ENCODE measurements at regions not wholly inside any gene's neighbourhood (a gene's known extent, or its start where the extent isn't known, plus 50 kb on each side); places are given as distances from the start of the nearest gene placed in this dataset.

DNA sequence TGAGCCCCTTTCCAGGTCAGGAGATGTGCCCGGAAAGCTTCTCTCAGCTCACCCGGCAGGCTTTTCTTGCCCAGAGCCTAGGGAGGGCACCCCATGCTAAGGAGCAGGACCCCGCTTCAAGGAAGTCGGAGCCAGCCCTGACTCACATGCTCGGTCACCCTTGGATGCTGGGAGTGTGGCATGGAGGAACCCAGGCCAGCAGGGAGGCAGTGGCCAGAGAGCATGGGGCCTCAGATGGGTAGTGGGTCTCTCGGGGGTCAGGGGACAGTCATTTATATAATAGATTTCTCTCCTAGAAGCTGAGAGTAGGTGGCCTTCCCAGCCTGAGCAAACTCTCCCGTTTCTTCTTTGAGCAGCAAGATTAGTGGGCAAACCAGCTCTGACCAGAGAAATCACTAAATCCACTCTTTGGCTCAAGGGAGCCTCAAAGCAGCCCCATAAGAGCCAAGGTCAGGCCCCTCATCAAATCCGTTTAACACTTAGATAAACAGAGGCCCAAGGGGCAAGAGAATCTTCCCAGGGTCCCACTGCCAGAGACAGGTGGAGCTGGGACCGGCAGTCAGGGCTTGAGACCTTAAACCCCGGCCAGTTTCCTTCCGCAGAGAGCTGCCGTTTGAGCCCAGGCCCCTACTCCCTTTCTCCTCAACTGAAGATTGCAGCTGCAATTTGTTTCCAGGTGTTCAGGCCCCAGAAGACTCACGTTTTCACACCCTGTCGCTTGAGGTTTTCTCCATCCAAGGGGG is 113.1 kb downstream of the CYP26B1 start:
- Histone ChIP-seq H3K27me3 (ENCODE audit: control insufficient read depth in 1 of 2, insufficient read depth in 2 of 2, low read length in 2 of 2) (peaks cover 4 to 78% of the 10 kb centered on the region in 2 experiments; a peak in 4 of 5 replicates), H3K36me3 (replicated peaks in 1 of 2; ENCODE audit: control insufficient read depth in 1 of 2, insufficient read depth in 2 of 2, low read length in 2 of 2) (no peaks in the 10 kb centered on the region), H3K4me1 (ENCODE audit: insufficient read depth, low read length) (no peaks in the 10 kb centered on the region), H4K20me1 (ENCODE audit: insufficient read depth, low read length) (peaks cover 3% of the 10 kb centered on the region; the same call in 1 of the 2 replicates), H3K9ac (ENCODE audit: insufficient read depth, low read depth, low read length) (no peak overlapping the region), H3K4me3 (replicated peaks in 1 of 3; ENCODE audit: insufficient read depth in 1 of 3, low read depth in 2 of 3, low read length in 3 of 3) (no peak overlapping the region), H3K79me2 (ENCODE audit: insufficient read depth, low read length) (no peaks in the 10 kb centered on the region), H3K4me2 (ENCODE audit: low read depth, low read length) (no peak overlapping the region), H3K9me3 (ENCODE audit: low read length) (no peaks in the 10 kb centered on the region), H3K27ac (ENCODE audit: extremely low read length, insufficient read depth, low read length) (no peak overlapping the region), H2AFZ (ENCODE audit: low read length) (no peak overlapping the region)
- in situ Hi-C loops (cut with HindIII; ENCODE audit: extremely low pct_ligation_motif_present, low pct_unique_long_range_greater_than_20kb) (no loop called here), intact Hi-C loops (cut with micrococcal nuclease; ENCODE audit: unreplicated experiment) (no loop called here)
- FAIRE-seq (no peak), DNase-seq (ENCODE audit: low spot score) (no peak), ATAC-seq (no peak)
- WGBS (ENCODE audit: low lambda C conversion rate): 29% methylated on average over 14 of the region's 14 CpGs
- BruUV-seq (replicated peaks): no TSS peak
- POLR2A ChIA-PET: no interaction called here
- TF ChIP-seq ZNF788 (CRISPR knock-in tag; IDR thresholded peaks at IDR 0.05; ENCODE audit: borderline replicate concordance): no peak
- no peak for TF ChIP-seq BRF2 (CRISPR knock-in tag; IDR thresholded peaks at IDR 0.05)
- TF ChIP-seq NCOA2 (CRISPR knock-in tag; IDR thresholded peaks at IDR 0.05): no peak
- TF ChIP-seq ZNF607 (CRISPR knock-in tag; IDR thresholded peaks at IDR 0.05; ENCODE audit: borderline replicate concordance): no peak
- no peak for TF ChIP-seq RELA (CRISPR knock-in tag; IDR thresholded peaks at IDR 0.05)
- no peak for TF ChIP-seq CREB3 (CRISPR knock-in tag; IDR thresholded peaks at IDR 0.05)
- TF ChIP-seq ZFX (CRISPR knock-in tag; IDR thresholded peaks at IDR 0.05; ENCODE audit: low read depth): no peak
- no peak for TF ChIP-seq NR2C2 (CRISPR knock-in tag; IDR thresholded peaks at IDR 0.05; ENCODE audit: borderline replicate concordance)
- no peak for TF ChIP-seq BCL3 (CRISPR knock-in tag; IDR thresholded peaks at IDR 0.05)
- TF ChIP-seq, protein P1, sequence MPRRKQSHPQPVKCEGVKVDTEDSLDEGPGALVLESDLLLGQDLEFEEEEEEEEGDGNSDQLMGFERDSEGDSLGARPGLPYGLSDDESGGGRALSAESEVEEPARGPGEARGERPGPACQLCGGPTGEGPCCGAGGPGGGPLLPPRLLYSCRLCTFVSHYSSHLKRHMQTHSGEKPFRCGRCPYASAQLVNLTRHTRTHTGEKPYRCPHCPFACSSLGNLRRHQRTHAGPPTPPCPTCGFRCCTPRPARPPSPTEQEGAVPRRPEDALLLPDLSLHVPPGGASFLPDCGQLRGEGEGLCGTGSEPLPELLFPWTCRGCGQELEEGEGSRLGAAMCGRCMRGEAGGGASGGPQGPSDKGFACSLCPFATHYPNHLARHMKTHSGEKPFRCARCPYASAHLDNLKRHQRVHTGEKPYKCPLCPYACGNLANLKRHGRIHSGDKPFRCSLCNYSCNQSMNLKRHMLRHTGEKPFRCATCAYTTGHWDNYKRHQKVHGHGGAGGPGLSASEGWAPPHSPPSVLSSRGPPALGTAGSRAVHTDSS (CRISPR knock-in tag; conservative IDR thresholded peaks at IDR 0.05): no peak
- TF ChIP-seq ELK4 (CRISPR knock-in tag; IDR thresholded peaks at IDR 0.05; ENCODE audit: borderline replicate concordance): no peak
- TF ChIP-seq ZNF577 (CRISPR knock-in tag; IDR thresholded peaks at IDR 0.05; ENCODE audit: borderline replicate concordance, low read depth): no peak
- TF ChIP-seq ZBTB26 (CRISPR knock-in tag; IDR thresholded peaks at IDR 0.05; ENCODE audit: borderline replicate concordance): no peak
- TF ChIP-seq SMAD1 (CRISPR knock-in tag; IDR thresholded peaks at IDR 0.05; ENCODE audit: borderline replicate concordance, low read depth): no peak
- no peak for TF ChIP-seq POLR2AphosphoS5 (IDR thresholded peaks at IDR 0.05; ENCODE audit: low read depth, low read length)
- no peak for TF ChIP-seq TCF12 (IDR thresholded peaks at IDR 0.05)
- no peak for TF ChIP-seq TCF12 (CRISPR knock-in tag; IDR thresholded peaks at IDR 0.05)
- CTCF ChIA-PET (ENCODE audit: low intra/inter-chr PET ratio, low total read pairs): no interaction called here

Data from HepG2 (cell line).